ENCODE measurements at regions not wholly inside any gene's neighbourhood (a gene's known extent, or its start where the extent isn't known, plus 50 kb on each side); places are given as distances from the start of the nearest gene placed in this dataset.

- TF ChIP-seq TAF1 (IDR thresholded peaks at IDR 0.05; ENCODE audit: borderline replicate concordance, insufficient read depth, low read length) (no peak), FOXP2 (optimal IDR thresholded peaks at IDR 0.05; ENCODE audit: borderline replicate concordance, extremely low read depth, extremely low read length, insufficient read depth) (no peak)
- TF ChIP-seq, protein P1, sequence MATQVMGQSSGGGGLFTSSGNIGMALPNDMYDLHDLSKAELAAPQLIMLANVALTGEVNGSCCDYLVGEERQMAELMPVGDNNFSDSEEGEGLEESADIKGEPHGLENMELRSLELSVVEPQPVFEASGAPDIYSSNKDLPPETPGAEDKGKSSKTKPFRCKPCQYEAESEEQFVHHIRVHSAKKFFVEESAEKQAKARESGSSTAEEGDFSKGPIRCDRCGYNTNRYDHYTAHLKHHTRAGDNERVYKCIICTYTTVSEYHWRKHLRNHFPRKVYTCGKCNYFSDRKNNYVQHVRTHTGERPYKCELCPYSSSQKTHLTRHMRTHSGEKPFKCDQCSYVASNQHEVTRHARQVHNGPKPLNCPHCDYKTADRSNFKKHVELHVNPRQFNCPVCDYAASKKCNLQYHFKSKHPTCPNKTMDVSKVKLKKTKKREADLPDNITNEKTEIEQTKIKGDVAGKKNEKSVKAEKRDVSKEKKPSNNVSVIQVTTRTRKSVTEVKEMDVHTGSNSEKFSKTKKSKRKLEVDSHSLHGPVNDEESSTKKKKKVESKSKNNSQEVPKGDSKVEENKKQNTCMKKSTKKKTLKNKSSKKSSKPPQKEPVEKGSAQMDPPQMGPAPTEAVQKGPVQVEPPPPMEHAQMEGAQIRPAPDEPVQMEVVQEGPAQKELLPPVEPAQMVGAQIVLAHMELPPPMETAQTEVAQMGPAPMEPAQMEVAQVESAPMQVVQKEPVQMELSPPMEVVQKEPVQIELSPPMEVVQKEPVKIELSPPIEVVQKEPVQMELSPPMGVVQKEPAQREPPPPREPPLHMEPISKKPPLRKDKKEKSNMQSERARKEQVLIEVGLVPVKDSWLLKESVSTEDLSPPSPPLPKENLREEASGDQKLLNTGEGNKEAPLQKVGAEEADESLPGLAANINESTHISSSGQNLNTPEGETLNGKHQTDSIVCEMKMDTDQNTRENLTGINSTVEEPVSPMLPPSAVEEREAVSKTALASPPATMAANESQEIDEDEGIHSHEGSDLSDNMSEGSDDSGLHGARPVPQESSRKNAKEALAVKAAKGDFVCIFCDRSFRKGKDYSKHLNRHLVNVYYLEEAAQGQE (IDR thresholded peaks at IDR 0.05; ENCODE audit: insufficient read depth in 1 of 2, low read depth in 2 of 2, low read length in 2 of 2) = no peak
These were observed 203.0 kb upstream of the RGS17 start for GRCh38 chr6:153334121-153334520.

- TF ChIP-seq POLR2AphosphoS5 (IDR thresholded peaks at IDR 0.05; ENCODE audit: low read depth, low read length) = no peak
- TF ChIP-seq FOXP2 (optimal IDR thresholded peaks at IDR 0.05; ENCODE audit: borderline replicate concordance, extremely low read depth, extremely low read length, insufficient read depth) = no peak
- TF ChIP-seq, protein P1 (IDR thresholded peaks at IDR 0.05; ENCODE audit: insufficient read depth in 1 of 2, low read depth in 2 of 2, low read length in 2 of 2) = no peak
- TF ChIP-seq SIN3A (IDR thresholded peaks at IDR 0.05; ENCODE audit: borderline replicate concordance, insufficient read depth, low read length) = no peak
- TF ChIP-seq TAF1 (IDR thresholded peaks at IDR 0.05; ENCODE audit: borderline replicate concordance, insufficient read depth, low read length) = no peak
These were observed 197.1 kb upstream of the RGS17 start for GRCh38 chr6:153328194-153328593.

- TF ChIP-seq FOXP2 (optimal IDR thresholded peaks at IDR 0.05; ENCODE audit: borderline replicate concordance, extremely low read depth, extremely low read length, insufficient read depth) (no peak), POLR2AphosphoS5 (IDR thresholded peaks at IDR 0.05; ENCODE audit: low read depth, low read length) (no peak), SIN3A (IDR thresholded peaks at IDR 0.05; ENCODE audit: borderline replicate concordance, insufficient read depth, low read length) (no peak), TAF1 (IDR thresholded peaks at IDR 0.05; ENCODE audit: borderline replicate concordance, insufficient read depth, low read length) (no peak)
- TF ChIP-seq, protein P1 (IDR thresholded peaks at IDR 0.05; ENCODE audit: insufficient read depth in 1 of 2, low read depth in 2 of 2, low read length in 2 of 2) = no peak
These were observed 194.6 kb upstream of the RGS17 start for GRCh38 chr6:153325661-153326060.

DNA sequence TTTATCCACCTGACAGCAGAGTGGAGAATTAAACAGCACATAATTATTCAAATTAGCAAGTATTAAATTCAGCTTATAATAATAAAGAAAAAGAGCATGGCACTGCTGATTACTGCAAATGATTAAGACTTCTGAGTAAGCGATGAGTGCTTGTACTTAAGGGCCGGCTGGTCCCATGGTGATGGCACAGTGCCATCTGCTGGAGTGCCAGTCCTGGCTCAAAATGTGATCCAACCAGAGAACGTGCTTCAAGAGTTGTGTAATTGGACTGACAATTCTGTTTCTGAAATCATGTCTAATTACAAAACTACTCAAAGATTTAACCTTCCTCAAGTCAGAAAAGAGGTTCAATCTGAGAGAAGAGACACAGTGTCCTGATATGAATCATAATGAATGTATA, 181.6 kb upstream of the RGS17 start:
- TF ChIP-seq SIN3A (IDR thresholded peaks at IDR 0.05; ENCODE audit: borderline replicate concordance, insufficient read depth, low read length) = no peak
- TF ChIP-seq, protein P1 (IDR thresholded peaks at IDR 0.05; ENCODE audit: insufficient read depth in 1 of 2, low read depth in 2 of 2, low read length in 2 of 2) = no peak
- TF ChIP-seq TAF1 (IDR thresholded peaks at IDR 0.05; ENCODE audit: borderline replicate concordance, insufficient read depth, low read length) = no peak
- no peak for TF ChIP-seq FOXP2 (optimal IDR thresholded peaks at IDR 0.05; ENCODE audit: borderline replicate concordance, extremely low read depth, extremely low read length, insufficient read depth)
- no peak for TF ChIP-seq POLR2AphosphoS5 (IDR thresholded peaks at IDR 0.05; ENCODE audit: low read depth, low read length)

GRCh38 chr6:153309651-153310050, 178.6 kb upstream of the RGS17 start:
- TF ChIP-seq FOXP2 (optimal IDR thresholded peaks at IDR 0.05; ENCODE audit: borderline replicate concordance, extremely low read depth, extremely low read length, insufficient read depth) (no peak), SIN3A (IDR thresholded peaks at IDR 0.05; ENCODE audit: borderline replicate concordance, insufficient read depth, low read length) (no peak)

All from PFSK-1 (cell line).